Osteocyte (in vitro differentiated cells): ENCODE measurements at regions not wholly inside any gene's neighbourhood (a gene's known extent, or its start where the extent isn't known, plus 50 kb on each side); places are given as distances from the start of the nearest gene placed in this dataset.

Source experiments
- DNase-seq: peaks from one replicate; pipeline ENCODE4 v3.0.0; 2021; ENCODE audit warnings: mixed read lengths; ENCODE audit not compliant: unreplicated experiment; ENCODE audit errors: extremely low spot score
- H3K27ac Mint-ChIP-seq: one replicate; pipeline ENCODE4 v1.8.0; 2021; ENCODE audit warnings: mild to moderate bottlenecking, mixed read lengths; ENCODE audit not compliant: unreplicated experiment
- H3K27me3 Mint-ChIP-seq: one replicate; pipeline ENCODE4 v1.8.0; 2021; ENCODE audit warnings: mixed read lengths; ENCODE audit not compliant: unreplicated experiment
- H3K36me3 Mint-ChIP-seq: one replicate; pipeline ENCODE4 v1.8.0; 2021; ENCODE audit warnings: mixed read lengths; ENCODE audit not compliant: unreplicated experiment
- H3K4me1 Mint-ChIP-seq: one replicate; pipeline ENCODE4 v1.8.0; 2021; ENCODE audit warnings: mixed read lengths; ENCODE audit not compliant: unreplicated experiment
- H3K4me3 Mint-ChIP-seq: one replicate; pipeline ENCODE4 v1.8.0; 2021; ENCODE audit warnings: mild to moderate bottlenecking, moderate library complexity, mixed read lengths; ENCODE audit not compliant: unreplicated experiment
- H3K9me3 Mint-ChIP-seq: one replicate; pipeline ENCODE4 v1.8.0; 2021; ENCODE audit warnings: mixed read lengths; ENCODE audit not compliant: unreplicated experiment
- CTCF ChIP-seq: fragments of 200-600 bp; sonication (generic); IDR thresholded peaks from 2 replicates; pipeline ENCODE4 v1.5.0; 2021; ENCODE audit warnings: antibody characterized with exemption, mild to moderate bottlenecking, moderate library complexity

GRCh38 chr6:203661-204060, 88.6 kb upstream of the DUSP22 start:
- no peaks in the 10 kb centered on the region for H3K36me3 Mint-ChIP-seq
- peaks cover 27% of the 10 kb centered on the region for H3K27me3 Mint-ChIP-seq
- no peak overlapping the region for H3K4me3 Mint-ChIP-seq
- no peaks in the 10 kb centered on the region for H3K9me3 Mint-ChIP-seq
- DNase-seq = no peak
- H3K4me1 Mint-ChIP-seq = no peaks in the 10 kb centered on the region
- no peak for TF ChIP-seq CTCF
- H3K27ac Mint-ChIP-seq = no peak overlapping the region

- Mint-ChIP-seq H3K27me3 (peaks cover 32% of the 10 kb centered on the region), H3K9me3 (no peaks in the 10 kb centered on the region), H3K4me1 (no peaks in the 10 kb centered on the region), H3K27ac (no peak overlapping the region), H3K36me3 (no peaks in the 10 kb centered on the region), H3K4me3 (no peak overlapping the region)
- no peak for DNase-seq
- no peak for TF ChIP-seq CTCF
These were observed 86.0 kb upstream of the DUSP22 start for GRCh38 chr6:206264-206663.

GRCh38 chr6:208364-208763, 83.9 kb upstream of the DUSP22 start:
- Mint-ChIP-seq H3K27ac (no peak overlapping the region), H3K4me3 (no peak overlapping the region), H3K36me3 (no peaks in the 10 kb centered on the region), H3K4me1 (no peaks in the 10 kb centered on the region), H3K27me3 (peaks cover 28% of the 10 kb centered on the region), H3K9me3 (no peaks in the 10 kb centered on the region)
- DNase-seq = no peak
- TF ChIP-seq CTCF = no peak

GRCh38 chr6:208938-209337, 83.3 kb upstream of the DUSP22 start:
- no peaks in the 10 kb centered on the region for H3K9me3 Mint-ChIP-seq
- H3K27ac Mint-ChIP-seq = no peak overlapping the region
- H3K4me1 Mint-ChIP-seq = no peaks in the 10 kb centered on the region
- no peaks in the 10 kb centered on the region for H3K36me3 Mint-ChIP-seq
- H3K4me3 Mint-ChIP-seq = no peak overlapping the region
- H3K27me3 Mint-ChIP-seq = peaks cover 22% of the 10 kb centered on the region
- DNase-seq = no peak
- TF ChIP-seq CTCF = no peak

- no peak for TF ChIP-seq CTCF
- DNase-seq = no peak
- H3K9me3 Mint-ChIP-seq = no peaks in the 10 kb centered on the region
- H3K27ac Mint-ChIP-seq = no peak overlapping the region
- H3K36me3 Mint-ChIP-seq = no peaks in the 10 kb centered on the region
- no peaks in the 10 kb centered on the region for H3K4me1 Mint-ChIP-seq
- peaks cover 22% of the 10 kb centered on the region for H3K27me3 Mint-ChIP-seq
- no peak overlapping the region for H3K4me3 Mint-ChIP-seq
These were observed 82.7 kb upstream of the DUSP22 start for GRCh38 chr6:209432-210103.
